GM19468 (cell line): ENCODE measurements at regions not wholly inside any gene's neighbourhood (a gene's known extent, or its start where the extent isn't known, plus 50 kb on each side); places are given as distances from the start of the nearest gene placed in this dataset.

Experiments
- ATAC-seq: cut with Tn5 transposase; IDR thresholded peaks from one replicate; pipeline ENCODE4 v1.9.1; 2021; ENCODE audit warnings: mild to moderate bottlenecking, moderate library complexity, moderate number of reproducible peaks; ENCODE audit not compliant: unreplicated experiment; ENCODE audit errors: extremely low read depth

DNA sequence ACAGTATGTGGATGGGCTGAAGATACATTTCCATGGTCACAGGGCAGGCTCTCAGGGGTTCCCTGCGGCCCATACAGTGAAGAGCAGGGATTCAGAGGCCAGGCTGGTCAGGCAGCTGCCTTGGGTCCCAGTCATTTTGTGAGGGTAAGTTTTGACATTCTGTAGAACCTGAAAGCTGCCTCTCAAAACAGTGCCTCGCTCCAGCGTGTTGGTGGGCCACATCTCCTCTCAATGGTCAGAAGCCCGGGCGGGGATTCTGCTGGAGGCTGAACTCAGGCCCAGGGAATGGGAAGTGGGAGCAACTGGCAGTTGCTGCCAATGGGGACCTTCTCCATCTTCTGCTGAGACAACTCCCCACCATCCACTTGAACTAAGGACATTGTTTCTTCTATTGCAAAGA is 190.0 kb downstream of the PTPN20 start:
- no peak for ATAC-seq

GRCh38 chr10:47101807-47102206 is 190.6 kb downstream of the PTPN20 start:
- ATAC-seq, result no peak

GRCh38 chr10:47104151-47104605 is 192.9 kb downstream of the PTPN20 start:
- no peak for ATAC-seq

- ATAC-seq, result no peak
Observed at GRCh38 chr10:47104786-47105385, 193.7 kb downstream of the PTPN20 start.

- ATAC-seq, result no peak
Observed at GRCh38 chr10:47107007-47107747, 192.8 kb upstream of the GDF10 start.

GRCh38 chr10:47109906-47110305 is 190.1 kb upstream of the GDF10 start:
- ATAC-seq, result no peak

GRCh38 chr10:47111329-47111862 is 188.6 kb upstream of the GDF10 start:
- no peak for ATAC-seq

DNA sequence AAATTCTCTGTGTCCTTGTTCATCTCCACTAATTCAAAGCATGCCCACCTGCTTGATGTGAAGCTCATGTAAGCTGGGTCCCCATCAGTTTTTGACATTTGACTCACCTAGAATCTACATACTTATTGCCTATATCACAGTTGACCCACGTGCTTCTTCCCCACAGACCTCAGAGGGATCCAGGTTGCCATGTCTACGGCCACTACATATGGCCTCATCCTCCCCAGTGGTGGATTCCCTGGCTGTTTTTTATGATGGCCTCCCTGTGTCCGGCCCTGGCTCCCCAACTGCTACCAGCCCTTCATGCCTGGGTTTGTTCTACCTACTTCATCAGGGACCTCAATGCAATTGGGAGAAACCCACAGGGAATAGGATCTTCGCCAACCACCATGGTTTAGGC is 187.4 kb upstream of the GDF10 start:
- ATAC-seq, result no peak

DNA sequence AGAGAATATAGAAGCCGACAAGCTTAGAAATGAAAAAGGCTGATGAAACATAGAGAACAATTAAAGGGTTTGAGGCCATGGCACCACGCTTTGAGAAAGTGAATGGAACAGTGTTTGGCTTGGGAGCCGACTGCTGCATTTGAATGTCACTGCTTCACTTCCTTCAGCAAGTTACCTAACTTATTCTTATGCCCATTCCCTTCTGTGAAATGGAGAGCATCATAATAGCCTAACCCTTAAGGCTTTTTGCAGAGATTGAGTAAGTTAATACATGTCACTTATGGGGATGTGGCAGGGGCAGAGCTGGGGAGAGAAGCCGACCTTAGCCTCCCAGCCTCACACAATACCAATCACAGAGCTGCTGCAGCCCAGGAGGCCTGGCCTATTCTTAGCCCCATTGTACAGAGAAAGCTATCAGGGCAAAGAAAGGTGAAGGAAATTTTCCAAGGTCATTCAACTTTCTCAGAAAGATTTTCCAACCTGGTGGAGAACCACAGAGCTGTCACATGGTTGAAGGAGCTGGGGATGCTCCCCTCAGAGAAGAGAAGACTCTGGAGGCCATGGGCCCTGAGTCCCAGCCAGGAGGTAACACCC is 186.0 kb upstream of the GDF10 start:
- ATAC-seq, result no peak

- no peak for ATAC-seq
Observed at GRCh38 chr10:47114680-47115186, 185.3 kb upstream of the GDF10 start.

DNA sequence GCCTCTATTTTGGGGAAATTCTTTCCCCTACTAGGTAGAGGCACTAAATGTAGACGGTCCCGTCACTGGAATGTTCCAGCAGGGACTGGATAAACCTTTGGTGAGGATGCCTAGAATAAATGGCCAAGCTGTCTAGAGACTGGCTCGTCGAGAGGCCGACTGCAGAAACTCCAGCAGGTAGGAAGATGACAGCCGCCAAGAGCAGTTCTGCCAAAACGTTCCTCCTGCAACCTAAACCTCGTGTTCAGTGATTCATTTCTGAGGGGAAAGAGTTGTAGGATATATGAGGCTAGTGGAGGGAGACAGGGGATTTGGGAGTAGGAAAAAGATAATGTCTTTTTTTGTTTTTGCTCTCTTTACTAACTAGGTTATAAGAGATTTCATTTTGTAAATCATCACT is 184.7 kb upstream of the GDF10 start:
- no peak for ATAC-seq

GRCh38 chr10:47116445-47116844 is 183.6 kb upstream of the GDF10 start:
- ATAC-seq, result no peak

DNA sequence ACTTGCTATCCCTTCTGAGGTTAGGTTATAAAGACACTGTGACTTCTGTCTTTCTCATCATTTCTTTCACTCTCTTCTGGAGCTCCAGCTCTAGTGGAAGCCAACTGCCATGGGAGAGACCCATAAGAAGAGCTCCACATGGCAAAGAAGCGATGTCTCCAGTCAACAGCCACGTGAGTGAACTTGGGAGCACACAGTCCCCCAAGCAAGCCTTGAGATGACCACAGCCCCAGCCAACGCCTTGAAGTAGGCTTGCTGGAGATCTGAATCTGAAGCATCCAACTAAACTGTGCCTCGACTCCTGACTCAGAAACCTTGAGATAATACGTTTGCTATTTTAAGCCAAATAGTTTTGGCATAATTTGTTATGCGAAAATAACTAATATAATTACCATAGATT is 181.7 kb upstream of the GDF10 start:
- no peak for ATAC-seq

DNA sequence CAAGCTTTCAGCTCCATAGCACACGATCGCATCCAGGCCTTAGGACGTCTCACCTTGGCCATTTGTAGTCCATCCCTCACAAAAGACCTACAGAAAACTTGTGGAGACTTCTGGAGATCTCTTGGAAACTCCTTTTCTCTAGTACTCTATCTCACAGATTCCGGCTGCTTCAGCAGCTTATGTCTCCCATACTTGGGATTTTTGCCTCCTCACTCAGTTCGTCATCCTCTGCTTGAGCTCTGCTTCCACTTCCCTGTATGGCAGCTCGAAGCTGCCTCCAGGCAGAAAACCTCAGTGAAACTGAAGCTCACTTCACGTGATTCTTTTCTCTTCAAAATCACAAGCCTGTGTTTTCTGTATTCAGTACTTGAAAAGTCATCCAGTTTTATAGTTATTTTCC is 178.7 kb upstream of the GDF10 start:
- ATAC-seq, result no peak

DNA sequence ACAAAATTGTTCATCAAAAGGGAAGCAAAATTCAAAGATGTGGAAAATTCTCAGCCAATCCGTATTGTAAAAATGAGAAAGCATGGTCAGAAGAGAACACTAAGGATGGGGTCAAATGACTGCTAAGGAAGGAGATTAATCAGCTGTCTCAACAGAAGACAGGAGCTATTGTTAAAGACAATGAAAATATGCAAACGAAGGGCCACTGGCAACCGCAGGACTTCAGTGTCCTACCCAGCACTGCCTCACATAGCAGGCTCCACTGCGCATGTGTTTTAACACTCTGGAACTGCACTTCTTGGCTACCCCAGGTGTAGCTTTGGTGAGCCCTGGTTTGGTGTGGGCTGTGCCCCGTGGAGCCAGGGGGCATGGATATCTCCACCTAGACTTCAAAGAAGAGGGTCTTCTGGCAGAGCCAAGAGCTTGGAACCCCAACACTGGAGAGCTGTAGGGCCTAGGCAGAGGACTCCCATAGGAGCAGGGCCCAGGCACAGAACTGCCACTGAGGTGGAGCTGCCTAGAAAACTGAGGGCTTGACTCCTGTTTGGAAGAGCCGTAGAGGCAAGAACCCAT is 176.2 kb upstream of the GDF10 start:
- ATAC-seq, result no peak

- no peak for ATAC-seq
Observed at GRCh38 chr10:47127188-47127785, 172.7 kb upstream of the GDF10 start.

GRCh38 chr10:47130491-47130890 is 169.5 kb upstream of the GDF10 start:
- no peak for ATAC-seq

- no peak for ATAC-seq
Observed at GRCh38 chr10:47133871-47134570, 166.0 kb upstream of the GDF10 start.

- ATAC-seq, result no peak
Observed at GRCh38 chr10:47136866-47137265, 163.1 kb upstream of the GDF10 start.

DNA sequence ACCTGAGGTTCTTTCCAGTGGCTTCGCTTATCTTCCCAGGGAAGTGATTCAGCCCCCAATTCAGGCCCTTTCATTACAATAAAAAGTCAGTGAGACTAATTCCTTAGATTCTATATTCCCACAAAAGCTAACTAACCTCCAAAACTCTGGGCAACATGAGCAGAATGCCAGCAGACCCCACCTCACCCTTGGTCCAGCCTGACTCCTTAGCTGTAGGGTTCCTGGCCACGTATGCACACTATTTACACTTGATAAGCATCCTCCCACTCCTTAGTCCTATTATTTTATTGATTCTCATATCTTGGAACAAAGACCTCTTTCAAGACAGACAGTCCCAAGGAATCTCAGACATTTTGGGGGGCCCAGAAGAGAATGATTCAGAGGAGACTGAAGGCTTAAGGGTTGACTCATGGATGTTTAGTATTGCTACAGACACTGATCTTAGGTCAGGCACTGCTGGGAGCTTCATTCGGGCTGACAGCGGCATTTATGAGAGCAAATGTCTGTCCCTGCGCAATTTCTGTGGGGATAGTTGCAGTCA is 162.6 kb upstream of the GDF10 start:
- no peak for ATAC-seq
